ENCODE measurements at regions not wholly inside any gene's neighbourhood (a gene's known extent, or its start where the extent isn't known, plus 50 kb on each side); places are given as distances from the start of the nearest gene placed in this dataset.

DNA sequence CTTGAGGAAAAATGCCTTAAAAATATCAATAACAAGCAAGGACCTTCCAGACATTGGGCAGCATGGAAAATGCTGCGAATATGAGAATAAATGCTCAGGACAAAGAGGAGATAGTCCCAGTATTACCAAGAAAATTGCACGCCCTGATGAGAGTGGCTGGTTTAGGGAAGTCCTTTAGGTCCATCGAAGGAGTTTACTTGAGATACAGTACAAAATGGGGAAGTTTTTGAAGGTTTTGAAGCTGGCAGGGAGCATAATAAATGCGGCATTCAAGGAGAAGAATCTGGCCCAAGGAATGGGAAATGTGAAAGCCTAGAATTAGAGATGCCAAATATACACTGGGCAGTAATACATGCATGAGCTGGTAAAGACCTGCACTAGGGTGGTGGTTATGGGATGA, 90.2 kb upstream of the SPATS2L start:
- no peak for DNase-seq

DNA sequence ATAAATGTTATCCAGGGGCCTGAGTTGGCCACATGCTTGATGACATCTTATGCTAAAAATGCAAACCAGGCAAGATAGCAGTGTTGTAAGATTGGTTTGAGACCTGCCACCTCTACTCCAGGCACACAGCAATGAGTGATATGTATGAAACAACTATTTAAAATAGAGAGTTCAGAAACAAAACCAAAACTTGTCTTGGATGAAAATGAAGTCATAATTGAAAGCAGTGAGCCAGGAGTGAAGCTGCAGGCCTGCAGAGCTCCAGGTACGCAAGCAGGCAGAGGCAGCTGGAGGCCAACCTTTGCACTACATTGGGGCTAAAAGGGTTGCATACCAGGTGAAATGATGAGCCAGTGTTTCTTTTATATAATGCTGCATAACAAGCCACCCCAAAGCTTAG, 89.2 kb upstream of the SPATS2L start:
- no peak for DNase-seq

DNA sequence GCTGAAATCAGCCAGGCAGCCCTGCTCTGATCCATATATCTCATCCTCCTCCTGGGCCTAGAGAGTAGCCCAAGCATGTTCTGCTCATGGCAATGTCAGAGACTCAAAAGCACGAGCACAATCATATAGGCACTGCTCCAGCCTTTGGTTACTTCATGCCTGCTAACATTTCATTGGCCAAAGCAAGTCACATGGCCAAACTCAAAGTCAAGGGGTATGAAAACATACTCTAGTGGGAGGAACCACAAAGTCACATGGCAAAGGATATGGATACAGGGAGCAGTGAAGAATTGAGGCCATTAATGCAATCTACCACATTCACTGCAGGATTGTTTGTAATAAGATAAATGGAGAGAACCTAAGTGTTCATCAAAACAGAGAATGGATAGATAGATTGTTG, 87.8 kb upstream of the SPATS2L start:
- no peak for DNase-seq

DNA sequence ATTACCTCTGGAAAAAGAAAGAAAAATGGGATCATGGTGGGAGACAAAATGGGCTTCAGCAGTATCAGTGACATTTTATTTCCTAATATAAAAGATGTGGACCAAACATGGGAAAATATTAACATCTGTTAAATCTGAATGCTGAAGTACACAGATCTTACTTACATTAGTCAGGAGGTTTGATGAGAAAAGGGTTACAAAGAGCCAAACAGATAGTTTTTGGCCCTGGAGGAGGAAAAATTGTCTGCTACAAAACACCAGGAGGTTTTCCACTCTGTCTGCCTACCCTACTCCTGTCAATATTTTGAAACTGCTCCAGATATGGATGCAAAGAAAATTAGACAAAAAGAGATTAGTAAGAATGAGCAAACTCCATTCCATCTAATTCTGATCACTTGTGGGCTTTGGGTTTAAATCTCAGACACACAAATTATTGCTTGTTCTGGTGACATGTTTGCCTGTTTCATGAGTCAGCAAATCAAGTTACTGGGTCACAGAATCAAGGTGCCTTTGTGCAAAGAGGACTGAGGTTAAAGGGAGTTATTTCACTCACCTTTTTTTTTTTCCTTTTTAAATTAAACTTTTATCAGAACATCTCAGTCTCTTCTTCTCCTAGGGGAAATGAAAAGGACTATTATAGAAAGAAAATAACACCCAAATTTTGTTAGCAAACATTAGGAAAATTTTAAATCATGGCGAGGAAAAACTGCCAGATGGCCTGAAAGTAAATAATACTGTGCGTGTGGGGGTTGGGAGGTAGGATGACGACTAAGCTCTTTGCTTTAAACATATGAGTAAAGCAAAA, 87.0 kb upstream of the SPATS2L start:
- no peak for DNase-seq

DNA sequence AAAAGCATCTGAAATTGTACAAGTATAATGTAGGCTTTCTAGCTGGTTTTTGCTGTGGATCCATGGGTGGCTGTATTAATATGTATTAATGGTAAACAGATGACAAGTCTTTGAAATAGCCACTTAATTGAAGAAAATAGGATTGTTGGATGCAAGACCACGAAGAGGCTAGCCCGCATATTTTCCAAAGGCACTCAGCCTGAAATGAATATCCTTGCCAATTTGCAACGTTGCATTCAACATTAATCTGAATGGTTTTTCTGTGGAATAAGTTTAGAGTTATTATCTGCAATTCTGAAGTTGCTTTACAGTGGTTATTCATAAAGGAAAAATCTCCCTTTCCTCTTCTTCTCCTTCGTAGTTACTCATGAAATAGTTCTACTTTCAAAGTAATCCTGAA, 86.2 kb upstream of the SPATS2L start:
- DNase-seq, result no peak

DNA sequence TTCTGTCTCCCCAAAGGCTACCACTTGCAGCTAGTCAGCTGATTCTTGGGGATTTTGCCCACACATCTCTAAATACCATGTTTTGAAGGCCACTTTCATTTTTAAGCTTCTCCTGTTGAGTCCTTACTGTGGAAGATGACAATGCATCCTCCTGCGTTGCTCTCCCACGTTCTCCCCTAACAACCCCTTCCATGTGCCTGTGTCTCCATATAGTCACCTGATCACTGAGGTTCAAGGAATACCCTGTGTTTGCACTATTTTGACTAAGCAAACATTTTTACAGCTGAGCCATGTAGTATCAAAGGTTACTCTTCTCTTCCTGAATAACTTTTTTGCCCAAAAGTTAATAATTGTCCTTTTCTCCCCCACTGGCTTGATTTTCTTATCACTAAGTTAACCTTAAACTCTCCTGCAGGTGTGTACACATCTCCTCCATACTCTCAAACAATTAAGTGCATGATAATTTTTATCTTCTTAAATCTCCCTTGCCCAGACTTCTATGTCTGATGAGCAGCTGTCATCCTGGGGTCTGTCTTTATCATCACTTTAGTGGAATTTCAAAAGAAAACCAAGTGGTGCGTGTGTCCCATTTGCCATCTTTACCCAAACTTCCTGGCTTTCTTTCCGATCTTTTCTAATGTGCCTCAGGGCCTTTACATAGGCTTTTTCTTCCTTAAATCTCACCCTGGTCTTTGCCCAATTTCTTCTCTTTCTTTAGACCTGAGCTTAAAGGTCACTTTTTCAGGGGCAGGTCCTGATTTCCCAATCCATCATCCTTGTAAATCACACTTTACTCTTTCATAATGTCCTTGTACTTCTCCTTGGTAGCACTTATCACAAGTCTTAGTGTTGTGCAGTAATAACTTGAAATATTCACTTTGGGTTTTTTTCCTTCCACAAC, 85.2 kb upstream of the SPATS2L start:
- DNase-seq, result no peak

DNA sequence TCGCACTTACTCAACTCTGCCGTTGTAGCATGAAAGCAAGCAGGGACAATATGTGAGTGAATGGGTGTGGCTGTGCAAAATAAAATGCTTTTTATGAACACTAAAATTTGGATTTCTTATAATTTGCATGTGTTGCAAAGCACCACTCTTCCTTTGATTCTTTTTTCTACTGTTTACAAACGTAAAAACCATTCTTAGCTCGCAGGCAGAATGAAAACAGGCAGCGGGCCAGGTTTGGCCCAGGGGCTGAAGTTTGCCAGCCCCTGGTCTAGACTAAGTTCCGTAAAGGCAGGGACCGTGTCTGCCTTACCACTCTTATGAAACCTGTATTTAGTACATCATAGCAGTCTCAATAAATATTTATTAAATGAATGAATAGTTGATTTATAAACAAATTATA, 83.7 kb upstream of the SPATS2L start:
- DNase-seq, result peak in 1 of 14 donors; percentile 19

DNA sequence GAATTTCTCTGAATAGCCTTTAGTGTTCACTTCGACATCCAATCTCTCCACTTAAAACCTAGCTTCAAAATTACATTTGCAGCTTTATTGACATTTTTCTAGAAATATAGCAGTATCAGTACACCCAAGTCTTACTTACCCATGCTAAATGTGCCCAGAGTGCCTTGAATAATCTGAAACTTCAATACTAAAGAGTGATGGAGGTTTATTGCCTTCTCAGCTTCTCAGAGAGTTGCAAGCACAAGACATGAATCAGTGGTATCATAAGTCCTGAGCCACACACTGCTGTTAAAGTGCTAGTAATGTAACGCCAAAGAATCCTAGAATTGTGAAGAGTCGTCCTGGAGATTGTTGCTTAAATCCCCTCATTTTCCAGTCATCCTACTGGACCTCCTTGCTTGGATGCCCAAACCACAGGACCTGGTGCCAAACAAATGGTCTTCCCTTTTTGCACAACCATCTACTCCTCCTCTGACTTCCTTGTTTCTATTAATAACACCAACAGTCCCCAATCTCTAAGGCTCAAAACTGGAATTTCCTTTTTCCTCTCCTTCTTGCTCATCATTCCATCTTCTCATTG, 83.2 kb upstream of the SPATS2L start:
- no peak for DNase-seq

DNA sequence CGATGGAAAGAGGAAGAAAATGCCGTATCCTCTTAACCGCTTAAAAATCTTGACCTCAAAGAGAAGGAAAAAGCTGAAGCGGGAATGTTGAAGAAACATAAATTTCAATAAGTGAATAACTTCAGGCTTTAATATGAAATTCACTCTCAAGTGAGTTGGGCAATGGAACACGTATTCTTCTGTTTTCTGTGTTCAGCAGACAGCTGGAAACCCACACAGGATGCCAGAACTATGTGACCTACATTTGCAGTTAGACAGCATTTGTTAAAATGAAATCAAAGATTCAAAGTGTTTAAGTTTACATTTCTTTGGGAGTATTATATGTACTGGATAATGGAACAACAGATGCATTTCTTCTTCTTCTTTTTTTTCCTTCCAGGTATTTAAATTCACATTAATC, 80.5 kb upstream of the SPATS2L start:
- peak in 1 of 14 donors; percentile 24 for DNase-seq

DNA sequence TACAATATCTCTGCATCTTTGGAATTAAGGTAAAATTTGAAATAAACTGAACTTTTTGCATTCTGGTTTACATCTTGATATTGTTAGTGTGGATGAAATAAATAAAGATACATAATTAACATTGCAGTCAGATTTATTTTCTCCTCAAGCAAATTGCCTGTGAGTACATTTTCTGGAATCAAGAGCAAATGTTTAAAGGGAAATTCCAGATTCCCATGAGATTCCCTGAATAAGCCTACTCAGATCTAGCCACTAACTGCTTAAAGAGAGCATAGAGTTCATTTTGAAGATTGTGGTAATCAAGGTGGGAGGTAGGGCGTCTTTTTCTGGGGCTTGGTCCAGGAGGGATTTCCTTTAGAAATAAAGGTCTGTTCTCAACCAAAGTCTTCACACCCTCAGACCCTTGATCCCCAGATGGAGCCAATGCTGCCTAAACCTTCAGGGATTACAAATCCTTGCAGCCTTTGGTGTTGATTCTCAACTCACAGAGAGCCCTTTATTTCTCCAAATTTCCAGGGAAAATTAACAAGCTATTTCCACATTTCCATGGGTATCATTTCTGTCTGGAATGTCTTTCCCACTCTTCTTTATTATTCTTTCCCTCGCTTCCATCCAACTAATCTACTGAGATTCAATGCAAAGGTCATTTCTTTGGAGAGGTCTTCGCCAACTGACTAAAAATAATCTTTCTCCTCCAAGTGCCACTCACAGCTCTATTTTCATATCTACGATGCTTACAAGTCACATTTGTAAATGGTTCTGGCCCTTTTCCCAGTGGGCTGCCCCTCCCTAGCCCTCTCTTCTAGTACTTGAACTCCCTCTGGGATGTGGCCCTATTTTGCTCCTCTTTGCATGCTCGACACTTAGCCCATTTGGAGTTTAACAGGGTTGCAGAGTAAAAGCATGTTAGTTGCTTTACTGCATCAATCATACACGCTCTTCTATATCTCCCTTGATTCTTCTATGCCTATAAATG, 79.8 kb upstream of the SPATS2L start:
- no peak for DNase-seq

DNA sequence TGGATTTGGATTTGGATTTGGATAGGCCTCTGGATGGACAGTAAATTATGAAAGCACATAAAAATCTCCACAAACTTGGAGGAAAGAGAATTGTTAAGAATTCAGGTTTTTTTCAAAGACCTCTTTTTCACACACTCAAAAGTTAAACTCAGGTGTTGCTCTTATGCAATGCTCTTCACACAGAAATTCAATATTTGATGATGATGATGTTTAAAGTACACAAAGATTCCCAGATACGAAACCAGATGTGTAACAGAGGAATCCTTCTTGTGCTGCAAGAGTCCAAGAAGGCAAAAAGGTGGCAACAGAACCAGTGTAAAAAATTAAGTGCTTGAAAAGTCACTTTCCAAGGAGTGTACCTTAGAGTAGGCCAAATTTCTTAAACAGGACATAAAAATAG, 75.8 kb upstream of the SPATS2L start:
- DNase-seq, result no peak

DNA sequence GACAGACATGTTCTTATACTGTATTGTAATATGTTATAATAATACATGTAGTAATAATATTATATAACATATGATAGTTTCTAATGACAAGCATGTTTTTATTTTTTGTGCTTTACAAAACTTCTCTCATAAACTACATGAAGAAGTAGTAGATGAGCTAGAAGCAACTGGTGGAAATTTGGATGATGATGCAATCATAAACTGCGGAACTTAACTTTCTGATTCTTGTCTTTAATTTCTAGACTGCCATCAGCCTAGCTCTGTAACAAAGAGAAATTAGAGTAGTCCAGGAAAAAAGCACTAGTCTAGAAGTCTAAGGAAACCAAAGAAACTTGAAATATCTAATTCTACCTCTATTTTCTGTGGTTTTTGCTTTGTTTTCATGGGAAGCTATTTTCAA, 71.0 kb upstream of the SPATS2L start:
- DNase-seq, result no peak

DNA sequence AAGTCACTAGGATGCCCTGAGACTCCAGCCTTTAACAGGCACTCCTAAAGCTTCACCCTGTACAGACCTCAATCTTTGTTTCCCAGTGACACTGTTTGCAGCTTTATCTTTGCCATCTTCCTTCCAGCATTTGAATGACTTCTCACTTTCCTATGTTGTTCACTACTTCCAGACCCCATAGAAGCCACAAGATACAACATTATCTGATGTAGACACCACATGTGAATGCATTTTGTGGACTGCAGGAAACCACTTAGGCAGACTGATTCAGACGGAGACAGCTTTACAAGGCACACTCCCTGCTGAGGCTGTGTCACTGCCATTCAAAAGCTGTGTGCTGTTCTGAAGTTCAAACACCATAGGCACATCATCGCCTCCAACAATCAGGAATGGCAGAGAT, 67.3 kb upstream of the SPATS2L start:
- no peak for DNase-seq

DNA sequence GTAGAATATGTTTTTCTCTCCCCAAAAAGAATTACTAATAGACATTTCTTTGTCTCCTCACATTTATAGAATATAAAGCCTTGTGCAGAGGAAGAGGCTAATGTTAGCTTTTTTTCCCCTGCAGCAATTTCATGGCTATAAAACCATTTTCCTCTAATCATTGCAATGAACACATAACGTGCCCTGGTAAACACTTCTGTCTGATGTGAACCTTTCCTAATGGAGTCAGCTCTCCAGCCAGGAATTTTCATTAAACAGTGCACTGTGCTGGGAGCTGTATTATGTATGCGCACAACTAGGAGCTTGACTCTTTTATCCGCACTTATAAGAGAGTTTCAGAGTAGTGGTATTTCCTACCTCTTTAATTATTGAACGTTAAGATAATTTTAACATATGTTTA, 63.9 kb upstream of the SPATS2L start:
- no peak for DNase-seq

DNA sequence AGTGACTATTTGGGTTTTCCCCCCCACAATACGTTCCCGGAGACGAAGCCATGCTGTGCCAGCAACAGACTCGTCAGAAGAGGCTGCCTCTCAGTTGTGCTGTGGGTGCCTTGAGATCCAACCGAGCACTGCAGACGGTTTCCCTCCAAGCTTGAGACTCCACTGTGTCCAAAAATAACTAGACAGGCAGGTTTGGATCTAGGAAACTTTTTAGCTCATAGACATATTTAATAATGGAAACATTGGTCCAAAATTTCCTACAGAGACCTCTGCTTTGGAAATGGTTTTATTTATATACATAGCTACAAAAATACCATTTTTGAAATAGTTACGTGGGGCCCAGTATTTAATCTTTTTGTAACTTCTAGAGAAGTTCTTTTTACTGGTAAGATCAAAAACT, 63.1 kb upstream of the SPATS2L start:
- no peak for DNase-seq

DNA sequence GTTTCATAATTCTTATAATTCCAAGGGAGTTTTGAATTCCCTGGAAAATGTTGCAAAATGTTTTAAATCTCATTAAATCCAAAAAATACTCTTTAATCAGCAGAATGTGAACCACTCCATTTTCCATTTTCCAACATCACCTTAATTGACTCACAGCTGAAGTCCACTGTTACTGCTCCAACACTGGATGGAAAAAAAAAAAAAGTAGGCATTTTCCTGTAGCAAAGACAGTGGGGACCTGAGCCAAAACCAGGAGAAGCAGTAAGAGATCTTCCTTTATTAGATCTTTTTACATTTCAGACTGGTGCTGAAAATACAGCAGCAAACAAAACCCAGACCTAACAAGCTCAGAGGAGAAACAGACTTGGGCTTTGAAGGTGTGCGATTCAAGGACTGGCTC, 62.4 kb upstream of the SPATS2L start:
- no peak for DNase-seq

DNA sequence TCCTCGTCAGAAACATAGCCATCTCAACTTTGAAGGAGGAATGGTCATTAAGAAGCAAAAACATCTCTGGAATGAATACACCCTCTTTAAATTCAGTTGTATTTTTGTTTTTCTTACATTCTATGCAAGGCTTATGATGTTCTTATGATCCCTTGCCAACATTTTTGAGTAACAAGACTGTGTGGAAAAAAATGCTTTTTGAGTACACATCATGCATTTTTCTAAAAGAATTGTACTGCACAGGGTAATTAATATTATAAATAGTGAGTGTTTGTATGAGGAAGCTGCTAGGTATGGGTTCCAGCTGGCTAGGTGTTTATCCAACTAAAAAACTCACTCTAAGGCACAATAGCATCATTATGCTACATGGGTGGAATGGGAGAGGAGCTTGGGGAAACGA, 59.0 kb upstream of the SPATS2L start:
- DNase-seq, result no peak

DNA sequence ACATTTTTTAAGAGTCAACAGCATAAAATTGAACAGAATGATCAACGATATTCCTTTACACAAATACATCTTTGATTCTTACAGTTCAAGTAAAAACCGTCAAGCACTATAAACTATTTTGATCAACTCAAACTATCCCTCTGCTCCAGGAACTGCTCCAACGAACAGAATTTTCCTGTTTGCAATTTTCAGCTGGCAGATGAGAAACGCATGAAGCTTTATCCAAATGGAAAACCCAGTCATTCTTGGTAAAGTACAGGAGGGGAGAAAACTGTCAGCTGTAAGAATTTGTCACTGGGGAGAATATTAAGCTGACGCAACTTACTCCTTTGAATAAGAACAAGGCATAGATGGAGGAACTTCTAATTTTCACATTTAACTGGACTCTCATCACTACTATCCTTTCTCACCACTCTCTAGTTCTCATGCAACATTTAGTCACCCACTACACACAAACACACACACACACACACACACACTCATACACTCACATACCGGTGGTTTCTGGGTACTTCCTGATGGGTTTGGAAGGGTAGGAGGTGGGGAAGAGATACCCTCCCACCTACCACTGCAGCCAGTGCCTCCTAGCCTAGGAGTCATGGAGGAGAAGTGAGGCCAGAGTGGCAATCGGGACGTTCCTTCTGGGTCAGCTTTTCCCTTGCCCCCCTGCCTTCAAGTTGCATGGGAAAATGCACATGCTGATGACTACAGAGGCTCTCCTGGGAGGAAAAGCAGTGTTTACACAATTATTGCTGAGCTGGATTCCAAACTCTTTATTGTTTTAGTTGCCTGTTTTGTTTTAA, 54.0 kb upstream of the SPATS2L start:
- DNase-seq, result no peak

DNA sequence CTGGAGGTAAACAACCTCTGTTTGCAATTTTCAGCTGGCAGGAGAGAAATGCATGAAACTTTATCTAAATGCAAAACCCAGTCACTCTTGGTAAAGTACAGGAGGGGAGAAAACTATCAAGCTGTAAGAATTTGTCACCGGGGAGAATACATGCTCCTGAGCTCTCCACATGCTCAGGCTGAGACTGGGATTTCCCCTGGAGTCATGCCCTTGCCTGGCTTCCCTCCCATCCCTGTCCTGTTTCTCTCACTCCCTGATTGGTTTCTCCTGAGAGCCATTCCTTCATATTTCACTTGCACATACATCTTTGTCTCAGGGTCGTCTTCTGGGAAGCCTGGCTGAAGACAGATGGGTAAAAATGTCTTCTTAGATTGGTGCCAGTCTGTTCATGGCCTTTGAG, 52.9 kb upstream of the SPATS2L start:
- DNase-seq, result peak in 1 of 14 donors; percentile 27

DNA sequence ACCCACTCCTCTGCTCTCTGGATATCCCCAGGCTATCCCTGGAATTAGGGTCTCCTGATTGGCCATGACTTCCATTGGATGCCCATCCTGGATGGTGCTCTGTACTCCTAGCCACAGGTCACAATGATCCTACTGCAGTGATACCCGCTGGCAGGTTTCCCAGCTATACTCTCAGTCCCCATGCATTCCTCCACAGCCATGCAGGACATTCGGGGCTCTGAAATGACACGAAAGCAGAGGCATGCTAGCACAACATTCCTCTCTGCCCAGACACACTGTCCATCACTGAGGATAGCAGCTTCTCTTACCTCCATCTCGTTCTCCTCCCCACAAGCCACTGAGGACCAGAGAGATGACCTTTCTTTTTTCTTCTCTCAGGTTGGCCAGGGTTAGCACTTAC, 51.7 kb upstream of the SPATS2L start:
- DNase-seq, result peak in 1 of 14 donors; percentile 12

DNA sequence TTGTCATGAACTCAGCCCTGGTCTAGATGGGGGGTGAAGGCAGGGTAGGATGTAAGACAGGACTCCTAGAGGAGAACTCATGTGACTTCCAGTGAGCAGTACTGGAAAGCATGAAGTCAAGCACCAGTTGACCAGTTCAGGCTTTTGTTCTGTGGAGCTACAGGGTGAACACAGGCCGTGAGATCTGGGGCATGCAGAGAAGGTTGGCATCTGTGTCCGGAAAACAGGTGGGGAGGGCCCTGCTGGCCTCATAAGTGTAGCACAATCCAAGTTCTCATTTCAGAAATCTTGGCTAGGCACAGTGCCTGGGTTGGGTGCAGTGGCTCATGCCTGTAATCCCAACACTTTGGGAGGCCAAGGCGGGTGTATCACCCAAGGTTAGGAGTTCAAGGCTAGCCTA, 50.9 kb upstream of the SPATS2L start:
- DNase-seq, result peak in 1 of 14 donors; percentile 53
